Activated T-helper 9 cell treated with anti-CD3 and anti-CD28 coated beads, Interleukin-2, amount 50 U/mL, for 16 hours (primary cell): ENCODE measurements at regions not wholly inside any gene's neighbourhood (a gene's known extent, or its start where the extent isn't known, plus 50 kb on each side); places are given as distances from the start of the nearest gene placed in this dataset.

Experiments
- DNase-seq: peaks from one replicate; pipeline ENCODE4 v3.0.0-alpha.2; 2020; ENCODE audit warnings: low read depth

GRCh38 chr11:36890121-36890679 lies 292.2 kb upstream of the RAG2 start:
- no peak for DNase-seq

GRCh38 chr11:36885154-36885553 lies 287.1 kb upstream of the RAG2 start:
- DNase-seq = no peak

- no peak for DNase-seq
Observed at GRCh38 chr11:36878737-36879136, 280.7 kb upstream of the RAG2 start.

DNA sequence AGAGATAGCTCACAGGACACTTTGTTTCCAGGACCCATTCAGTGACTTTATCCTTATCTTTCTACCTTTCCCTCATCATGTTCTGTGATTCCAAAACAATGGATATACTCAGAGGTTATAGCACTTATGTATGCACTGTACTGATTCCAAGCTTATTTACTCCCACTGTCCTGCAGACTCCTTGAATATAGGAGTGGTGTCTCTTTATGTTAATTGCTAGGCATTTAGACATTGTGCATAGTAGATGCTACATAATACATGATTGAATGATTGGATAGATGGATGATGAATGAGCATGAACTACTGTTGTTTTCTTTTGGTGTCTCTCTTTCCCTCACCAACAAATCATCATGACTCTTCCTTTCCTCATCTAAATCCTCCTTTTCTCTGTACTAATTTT lies 279.1 kb upstream of the RAG2 start:
- no peak for DNase-seq

DNA sequence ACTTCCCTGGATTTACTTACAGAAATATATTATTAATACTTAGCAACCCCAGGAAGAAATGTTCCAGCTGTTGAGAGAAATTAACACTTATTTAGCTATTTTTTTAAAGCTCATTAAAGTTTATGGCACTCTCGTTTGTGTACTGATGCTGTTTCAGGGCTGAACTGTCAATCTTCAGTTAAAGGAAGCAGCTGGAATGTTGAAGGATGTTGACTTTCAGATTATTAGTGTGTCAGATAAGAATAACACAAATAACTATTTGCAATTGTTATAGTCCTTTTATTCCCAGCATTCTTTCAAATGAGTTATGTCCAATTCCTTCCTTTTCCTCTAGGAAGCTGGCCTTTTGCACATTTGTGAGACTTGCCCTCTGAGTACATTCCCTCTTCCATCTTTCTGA lies 278.2 kb upstream of the RAG2 start:
- DNase-seq = no peak

DNA sequence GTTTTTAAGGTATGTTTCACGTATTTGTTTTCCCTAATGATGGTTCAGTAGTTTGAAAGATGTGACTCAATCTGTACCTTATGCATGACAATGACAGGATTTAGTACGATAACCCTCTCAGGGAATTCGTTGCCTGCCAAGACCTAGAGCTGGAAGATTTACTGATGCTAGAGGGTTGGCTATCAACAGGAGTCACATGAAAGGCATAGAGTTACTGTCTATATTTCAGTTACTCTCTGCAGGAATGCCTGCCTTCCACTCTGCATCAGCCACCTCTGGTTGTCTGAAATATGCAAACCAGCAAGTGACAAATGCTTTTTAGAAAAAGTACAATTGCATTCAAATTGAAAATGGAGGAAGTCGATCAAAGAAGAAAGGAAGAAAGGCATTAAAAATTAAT lies 276.3 kb upstream of the RAG2 start:
- DNase-seq = no peak

DNA sequence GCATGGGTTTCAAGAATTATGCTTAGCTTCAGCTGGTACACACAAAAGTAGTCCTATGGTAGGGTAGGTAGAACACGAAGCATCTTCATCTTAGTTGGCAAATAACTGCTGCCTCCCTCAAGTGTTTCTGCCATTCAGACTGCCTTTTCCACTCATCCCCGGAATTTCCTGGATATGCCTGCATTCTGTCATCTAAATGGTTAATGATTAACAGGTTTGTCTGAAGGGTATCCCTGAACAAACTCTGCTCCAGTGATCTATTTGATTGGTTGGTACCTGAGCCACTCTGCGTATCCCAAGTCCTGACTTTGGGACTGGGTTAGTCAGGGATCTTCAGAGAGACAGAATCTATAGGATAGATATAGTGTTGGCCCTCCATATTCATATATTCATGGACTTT lies 272.3 kb upstream of the RAG2 start:
- DNase-seq = no peak

DNA sequence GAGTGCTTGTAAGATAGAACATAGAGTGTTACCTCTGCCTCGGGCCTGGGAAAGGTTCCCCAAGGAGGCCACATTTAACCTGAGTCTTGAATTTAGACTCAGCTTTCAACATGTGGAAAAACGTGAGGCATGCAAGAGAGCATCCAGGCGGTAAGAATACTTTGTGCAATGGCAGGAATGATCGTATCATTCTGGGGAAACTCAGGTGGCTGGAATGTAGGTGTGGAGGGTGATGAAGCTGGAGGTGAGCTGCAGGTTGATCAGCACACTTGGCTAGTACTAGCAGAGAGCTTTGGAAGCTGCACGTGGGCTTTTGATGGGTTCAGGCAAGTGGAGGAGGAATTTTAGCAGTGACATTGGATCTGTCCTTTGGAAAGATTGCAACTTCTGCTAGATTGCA lies 270.3 kb upstream of the RAG2 start:
- no peak for DNase-seq

- no peak for DNase-seq
Observed at GRCh38 chr11:36865846-36866245, 267.8 kb upstream of the RAG2 start.

GRCh38 chr11:36854875-36855274 lies 256.8 kb upstream of the RAG2 start:
- DNase-seq = no peak

- no peak for DNase-seq
Observed at GRCh38 chr11:36848660-36849059, 250.6 kb upstream of the RAG2 start.

DNA sequence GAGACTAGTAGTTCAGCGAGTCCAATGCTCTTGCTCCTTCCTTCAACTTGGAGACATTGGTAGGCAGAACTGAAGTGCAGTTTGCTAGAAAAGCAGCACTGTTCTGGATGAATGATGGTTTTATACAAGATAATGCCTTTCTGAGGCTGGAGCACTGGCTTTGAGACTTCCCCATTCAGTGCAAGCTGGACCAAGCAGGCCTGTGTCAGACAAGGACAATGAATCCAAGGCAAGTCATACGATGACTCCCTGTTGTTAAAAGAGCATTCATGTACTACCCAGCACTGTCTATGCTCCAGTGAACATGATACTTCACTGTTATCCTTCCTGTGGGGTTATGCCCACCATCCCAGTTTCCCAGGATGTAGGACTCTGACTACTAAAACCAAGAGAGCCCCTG lies 242.3 kb upstream of the RAG2 start:
- no peak for DNase-seq

DNA sequence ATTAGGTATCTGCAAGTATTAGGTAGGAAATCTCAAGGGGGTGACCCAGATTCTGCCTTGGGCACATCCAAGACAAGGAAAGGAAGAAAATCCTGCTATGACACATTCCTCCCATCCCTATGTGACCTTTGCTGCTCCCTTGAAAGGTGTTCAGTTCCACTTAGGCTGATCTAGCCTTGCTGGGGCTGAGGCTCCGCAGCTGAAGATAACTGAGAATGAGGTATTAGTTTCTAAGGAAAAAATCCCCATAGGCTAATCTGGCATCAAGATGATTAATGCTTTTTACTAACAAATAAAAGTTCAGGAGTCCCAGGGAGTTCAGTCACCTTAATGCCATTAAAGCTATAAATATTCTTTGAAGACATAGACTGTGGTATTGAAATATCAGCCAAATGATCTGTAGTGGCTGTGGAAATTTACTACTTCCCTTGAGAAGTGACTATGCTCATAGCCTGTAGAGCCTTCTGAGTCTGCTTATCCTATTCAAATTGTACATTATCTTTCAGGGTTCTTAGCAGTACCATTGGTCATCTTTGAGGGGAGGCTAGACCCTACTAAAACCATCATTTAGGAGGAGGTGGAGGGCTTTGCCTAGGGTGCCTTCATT lies 239.9 kb upstream of the RAG2 start:
- no peak for DNase-seq

GRCh38 chr11:36825251-36825650 lies 227.2 kb upstream of the RAG2 start:
- DNase-seq = no peak

- DNase-seq = no peak
Observed at GRCh38 chr11:36824349-36824748, 226.3 kb upstream of the RAG2 start.

- DNase-seq = no peak
Observed at GRCh38 chr11:36822829-36823228, 224.8 kb upstream of the RAG2 start.

DNA sequence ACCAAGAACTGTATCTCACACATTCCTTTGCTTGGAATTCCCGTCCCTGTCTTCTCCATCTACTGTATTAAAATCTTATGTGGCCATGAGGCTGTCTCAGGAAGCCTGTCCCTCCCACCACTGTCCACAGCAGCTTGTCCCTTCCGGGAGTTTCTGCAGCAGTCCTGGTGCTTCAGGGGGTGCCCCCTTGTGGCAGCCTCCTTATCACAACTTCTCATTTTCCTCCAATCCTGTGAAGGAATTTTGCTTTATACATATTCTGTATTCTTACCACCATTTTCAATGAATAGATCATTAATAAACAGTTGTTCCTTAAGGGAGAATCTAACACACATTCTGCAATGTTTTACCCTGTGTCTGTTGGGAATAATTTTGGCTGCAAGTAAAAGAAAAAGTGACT lies 220.4 kb upstream of the RAG2 start:
- no peak for DNase-seq

GRCh38 chr11:36817336-36817965 lies 219.4 kb upstream of the RAG2 start:
- no peak for DNase-seq

GRCh38 chr11:36809303-36809702 lies 211.3 kb upstream of the RAG2 start:
- no peak for DNase-seq

GRCh38 chr11:36807871-36808270 lies 209.8 kb upstream of the RAG2 start:
- DNase-seq = no peak

GRCh38 chr11:36803084-36803483 lies 205.0 kb upstream of the RAG2 start:
- DNase-seq = no peak

GRCh38 chr11:36792996-36793914 lies 195.2 kb upstream of the RAG2 start:
- no peak for DNase-seq

DNA sequence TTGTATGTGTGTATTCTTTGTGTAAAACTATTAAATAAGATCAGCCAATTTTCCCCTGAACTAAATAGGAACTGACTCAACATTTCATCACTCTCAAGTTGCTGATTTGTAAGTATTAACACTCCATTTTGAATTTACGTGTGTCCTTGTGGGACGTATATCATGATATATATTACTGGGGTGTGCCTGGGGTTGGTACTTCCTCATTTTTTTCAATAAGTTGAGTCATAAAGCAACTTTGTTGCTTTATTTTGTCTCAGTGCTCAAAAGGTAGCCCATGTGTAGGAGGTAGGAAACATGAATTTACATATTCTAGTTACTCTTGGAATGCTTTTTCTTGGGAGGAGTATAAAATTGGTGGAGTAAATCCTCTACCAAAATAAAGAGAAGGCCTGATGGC lies 193.9 kb upstream of the RAG2 start:
- DNase-seq = no peak
